Inferior parietal cortex (tissue), 1 donor: ENCODE measurements at regions not wholly inside any gene's neighbourhood (a gene's known extent, or its start where the extent isn't known, plus 50 kb on each side); places are given as distances from the start of the nearest gene placed in this dataset.

ENCODE experiments used
- DNase-seq: peaks from one replicate; pipeline ENCODE4 v3.0.0-alpha.2; 2016; ENCODE audit errors: extremely low spot score

DNA sequence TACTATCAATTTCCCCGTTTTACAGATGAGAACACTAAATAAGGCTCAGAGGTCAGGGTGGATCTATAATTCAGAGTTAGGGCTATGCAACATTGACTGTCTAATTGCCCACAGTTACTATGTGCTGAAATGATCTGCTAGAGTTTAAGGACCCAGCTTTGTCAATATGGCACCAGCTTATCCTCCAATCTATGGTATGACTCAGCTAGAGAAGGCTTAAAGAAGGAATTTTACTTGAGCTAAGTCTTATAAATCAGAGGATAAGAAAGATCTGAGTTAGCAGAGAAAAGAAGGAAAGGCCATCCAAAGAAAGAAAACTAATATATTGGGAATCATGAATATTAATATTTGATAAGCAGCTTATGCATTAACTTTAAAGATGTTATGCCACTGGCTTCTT is 78.1 kb downstream of the ASB9 start:
- no peak for DNase-seq

DNA sequence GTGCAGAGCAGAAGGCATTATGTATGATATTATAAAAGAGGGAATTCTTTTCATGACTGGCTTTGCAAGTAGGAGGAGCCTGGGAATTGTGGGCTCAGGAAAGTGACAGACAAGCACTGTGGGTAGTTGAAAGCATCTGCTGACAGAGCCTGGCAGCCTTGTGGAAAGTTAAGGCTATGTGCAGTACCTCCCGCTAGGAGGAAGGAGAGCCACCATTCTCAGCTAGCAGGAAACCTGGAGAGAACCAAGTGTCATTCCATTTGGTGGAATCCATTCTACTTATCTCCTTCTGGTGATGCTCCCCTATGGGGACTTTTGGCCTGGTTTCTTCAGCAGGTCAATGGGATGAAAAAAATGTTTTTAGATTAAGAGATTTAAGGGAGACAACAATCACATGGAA is 81.8 kb downstream of the ASB9 start:
- DNase-seq, result no peak

DNA sequence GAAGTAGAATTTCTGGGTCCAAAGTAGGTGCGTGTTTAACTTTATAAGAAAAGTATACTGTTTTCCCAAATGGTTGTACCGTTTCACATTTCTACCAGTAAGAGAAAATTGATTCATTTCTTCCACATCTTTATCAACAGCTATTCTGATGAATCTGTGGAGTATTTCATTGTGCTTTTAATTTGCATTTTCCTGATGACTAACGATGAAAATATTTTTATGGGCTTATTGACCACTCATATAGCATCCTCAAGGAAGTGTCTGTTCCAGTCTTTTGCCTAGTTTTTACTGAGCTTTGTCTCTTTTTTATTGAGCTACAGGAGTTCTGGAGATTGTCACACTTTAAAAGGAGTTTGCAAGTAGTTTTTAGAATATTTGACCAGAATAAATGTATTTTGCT is 92.6 kb downstream of the ASB9 start:
- DNase-seq, result no peak

DNA sequence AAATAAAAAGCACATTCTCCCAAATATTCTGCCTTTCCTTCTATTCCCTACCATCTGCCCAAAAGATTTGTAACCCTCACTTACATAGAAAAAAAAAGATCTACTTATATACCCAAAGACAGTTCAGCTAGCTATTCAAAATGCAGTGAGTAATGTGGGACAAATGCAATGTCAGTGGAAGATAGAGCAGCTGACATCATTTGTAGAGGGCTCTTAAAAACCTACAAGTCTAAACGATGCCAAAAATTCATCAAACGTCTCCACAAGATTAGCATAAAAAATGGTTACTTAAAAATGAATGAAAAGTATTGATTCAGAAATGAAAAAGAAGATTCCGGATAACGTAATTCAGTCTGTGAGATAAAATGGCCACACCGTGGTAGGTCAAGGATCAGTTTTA is 96.5 kb downstream of the ASB9 start:
- no peak for DNase-seq

DNA sequence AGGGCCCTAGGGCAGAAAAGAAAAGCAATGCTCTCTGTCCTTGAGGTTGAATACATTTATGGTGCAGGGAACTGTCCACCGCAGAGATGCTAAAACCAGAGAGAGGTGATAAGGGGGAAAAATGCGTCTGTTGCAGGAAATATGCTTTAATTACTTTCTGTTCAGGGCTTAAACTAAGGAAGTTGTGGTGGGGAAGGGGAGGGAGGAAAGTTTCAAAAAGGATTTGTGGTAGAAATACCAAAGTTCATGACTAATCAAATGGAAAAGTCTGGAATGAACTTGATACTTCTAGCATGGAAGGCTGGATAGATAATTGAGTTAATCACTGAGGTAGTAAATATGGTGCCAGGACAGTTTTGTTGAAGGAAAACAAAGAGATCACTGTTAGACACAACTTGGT is 99.0 kb downstream of the ASB9 start:
- no peak for DNase-seq

DNA sequence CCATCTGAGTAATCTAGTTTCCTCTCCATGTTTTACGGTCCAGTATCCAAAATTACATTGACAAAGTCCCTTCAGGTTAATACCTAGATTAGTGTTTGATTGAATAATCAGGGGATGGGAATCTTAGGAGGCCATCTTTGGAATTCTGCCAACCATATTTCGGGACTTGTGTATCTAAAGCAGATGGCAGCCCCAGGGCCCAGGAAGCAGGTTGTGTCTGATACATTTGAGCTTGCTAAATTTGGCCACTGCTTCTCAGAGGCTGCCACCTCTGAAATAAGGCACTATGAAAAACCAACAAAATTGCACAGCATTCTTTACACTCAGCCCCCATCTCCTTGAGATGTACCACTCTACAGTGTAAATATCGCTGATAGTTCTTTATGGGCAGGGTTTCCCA is 102.1 kb downstream of the ASB9 start:
- no peak for DNase-seq

DNA sequence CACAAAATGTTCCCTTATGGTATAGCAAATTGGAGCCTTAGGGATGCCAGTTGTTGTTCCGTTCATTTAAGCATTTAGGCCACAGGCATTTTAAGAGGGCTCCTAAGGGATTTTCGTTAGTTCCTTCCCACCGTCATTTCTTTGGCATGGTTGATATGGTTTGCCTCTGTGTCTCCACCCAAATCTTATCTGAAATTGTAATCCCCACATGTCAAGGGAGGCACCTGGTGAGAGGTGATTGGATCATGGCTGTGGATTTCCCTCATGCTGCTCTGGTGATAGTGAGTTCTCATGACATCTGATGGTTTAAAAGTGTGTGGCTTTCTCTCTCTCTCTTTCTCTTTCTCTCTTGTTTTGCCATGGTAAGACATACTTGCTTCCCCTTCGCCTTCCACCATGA is 104.1 kb downstream of the ASB9 start:
- no peak for DNase-seq

DNA sequence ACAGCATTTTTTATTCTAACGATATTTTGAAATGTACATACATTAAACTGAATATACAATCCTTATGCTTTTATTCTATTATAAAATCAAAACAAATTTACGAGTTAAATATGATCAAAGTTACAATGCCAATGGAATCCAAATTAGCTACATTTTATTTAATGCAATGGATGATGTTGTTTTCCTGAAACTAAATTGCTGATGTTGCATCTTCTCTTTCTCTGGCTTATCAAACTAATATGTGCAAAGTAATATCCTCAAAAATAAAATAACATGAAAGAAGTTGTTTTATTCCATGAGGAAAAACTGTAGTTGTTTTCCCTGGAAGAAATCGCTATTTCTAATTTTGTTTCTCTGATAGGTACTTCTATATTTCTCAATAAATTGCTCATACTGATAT is 106.8 kb downstream of the ASB9 start:
- no peak for DNase-seq

DNA sequence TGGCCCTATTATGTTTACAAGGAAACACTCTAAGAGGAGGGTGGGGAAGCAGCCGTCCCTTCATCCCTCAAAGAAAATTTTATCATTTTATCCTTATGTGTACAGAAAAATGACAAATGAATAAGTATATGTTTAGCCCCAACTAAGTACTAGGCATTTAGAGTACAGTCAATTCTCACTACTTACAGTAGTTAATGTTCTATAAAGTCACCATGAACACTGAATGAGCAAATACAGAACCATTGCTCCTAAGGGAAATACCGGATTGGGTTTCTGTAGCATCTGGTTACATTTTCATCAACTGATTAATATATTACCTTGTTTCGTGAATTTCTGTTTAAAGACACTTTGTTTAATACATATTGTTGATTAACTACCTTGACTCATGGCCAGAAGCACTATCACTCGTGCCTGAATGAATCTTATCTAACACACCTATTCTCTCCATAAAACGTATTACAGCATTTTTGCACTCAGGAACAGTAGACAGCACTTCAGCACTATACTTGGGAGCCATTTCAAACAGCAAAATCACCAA is 109.3 kb downstream of the ASB9 start:
- DNase-seq, result no peak

DNA sequence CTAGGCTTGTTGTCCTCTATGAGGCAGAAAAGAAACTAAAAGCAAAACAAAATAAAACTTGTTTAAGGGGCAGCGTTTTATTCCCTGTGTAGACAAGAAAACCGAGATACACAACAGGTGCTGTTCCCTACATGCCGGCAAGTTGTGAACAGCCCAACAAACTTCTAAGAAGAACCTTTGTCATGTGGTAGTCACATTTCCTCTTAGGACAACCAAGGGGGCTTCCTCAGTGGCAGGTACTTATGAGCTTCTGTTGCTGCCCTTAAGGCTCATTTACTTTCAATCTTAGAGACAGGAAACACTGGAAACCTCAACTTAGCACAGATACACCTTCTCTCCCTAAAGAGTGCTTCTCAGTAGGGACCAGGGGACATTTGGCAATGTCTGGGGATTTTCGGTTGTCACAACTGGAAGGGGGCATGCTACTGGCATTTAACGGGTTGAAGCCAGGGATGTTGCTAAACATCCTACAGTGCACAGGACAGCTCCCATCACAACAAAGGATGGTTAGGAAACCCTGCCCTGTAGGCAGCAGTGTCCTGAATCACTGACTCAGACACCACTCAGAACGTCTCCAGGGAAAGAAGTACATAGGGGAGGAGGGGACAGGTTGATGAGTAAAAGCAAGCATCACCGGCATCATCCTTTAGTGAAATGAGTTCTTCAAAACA is 111.0 kb downstream of the ASB9 start:
- no peak for DNase-seq

DNA sequence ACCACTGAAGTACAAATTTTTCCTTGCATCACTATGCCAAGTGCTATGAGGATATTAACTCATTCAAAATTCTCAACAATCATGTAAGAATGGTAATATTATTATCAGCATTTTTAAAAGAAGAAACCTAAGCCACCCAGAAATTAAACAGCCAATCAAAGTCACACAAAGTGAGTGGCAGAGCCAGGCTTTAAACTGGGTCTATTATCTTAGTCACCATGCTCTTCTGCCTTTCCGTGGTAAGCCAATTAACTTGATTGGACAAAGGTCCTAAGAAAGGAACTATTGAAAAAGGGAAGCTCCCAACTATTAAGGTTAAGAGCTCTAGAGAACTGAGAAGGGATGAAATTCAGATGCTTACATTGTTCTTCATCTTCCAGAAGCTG is 111.5 kb downstream of the ASB9 start:
- no peak for DNase-seq

DNA sequence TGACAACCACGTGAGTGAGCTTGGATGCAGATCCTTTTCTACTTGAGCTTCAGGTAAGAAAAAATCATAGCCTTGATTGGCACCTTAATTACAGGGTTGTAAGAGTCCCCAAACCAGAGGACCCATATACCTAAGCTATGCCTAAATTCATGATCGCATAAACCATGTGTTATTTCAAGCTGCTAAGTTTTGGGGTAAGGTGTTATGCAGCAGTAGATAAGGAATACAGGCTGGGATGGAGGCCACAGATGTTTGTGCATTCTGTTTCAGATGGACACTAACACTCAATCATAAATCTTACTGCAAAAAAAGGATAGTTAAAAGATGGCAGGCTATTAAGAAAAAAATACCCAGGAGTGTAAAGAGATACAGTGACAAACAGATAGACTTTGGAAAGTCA is 112.3 kb downstream of the ASB9 start:
- DNase-seq, result no peak

DNA sequence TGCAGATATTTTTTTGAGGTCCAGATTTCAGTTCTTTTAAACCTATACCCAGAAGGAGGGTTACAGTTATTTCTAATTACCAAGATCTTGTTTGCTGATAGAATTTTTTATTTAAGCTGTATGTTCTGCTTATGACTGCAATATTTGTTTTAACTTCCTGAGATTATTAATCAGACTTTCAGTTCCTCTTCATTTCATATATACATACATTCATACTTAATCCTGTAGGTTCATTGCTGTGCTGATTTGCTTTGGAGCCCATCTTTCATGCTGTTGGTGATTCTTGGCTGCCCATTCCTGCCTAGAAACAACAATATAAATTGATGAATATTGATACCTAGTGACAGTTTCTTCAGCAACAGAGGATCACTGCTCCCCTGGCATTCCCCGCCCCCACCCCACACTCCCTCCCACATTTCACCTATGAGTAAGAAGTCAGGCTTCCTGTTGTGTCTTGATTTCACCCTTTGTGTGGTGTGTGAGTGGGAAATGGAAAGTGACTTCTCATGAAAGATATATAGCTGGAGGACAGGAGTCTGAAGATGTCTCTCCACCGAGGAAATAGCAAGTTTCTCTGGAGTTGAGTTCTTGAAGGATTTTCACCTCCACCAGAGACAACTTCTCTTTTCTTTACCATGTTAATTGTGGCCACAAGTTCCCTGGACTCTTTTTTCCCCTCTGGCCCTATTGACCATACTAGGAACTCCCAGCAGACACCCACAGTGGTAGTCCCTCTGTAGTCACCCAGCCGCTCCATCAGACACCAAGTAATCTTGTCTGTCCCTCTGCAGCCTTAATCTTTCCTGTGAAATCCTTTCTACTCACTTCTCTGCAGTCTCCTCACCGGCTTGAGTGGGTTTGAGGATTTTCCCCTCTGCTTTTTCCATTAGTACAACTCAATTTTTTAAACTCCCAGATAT is 118.4 kb downstream of the ASB9 start:
- DNase-seq, result no peak

DNA sequence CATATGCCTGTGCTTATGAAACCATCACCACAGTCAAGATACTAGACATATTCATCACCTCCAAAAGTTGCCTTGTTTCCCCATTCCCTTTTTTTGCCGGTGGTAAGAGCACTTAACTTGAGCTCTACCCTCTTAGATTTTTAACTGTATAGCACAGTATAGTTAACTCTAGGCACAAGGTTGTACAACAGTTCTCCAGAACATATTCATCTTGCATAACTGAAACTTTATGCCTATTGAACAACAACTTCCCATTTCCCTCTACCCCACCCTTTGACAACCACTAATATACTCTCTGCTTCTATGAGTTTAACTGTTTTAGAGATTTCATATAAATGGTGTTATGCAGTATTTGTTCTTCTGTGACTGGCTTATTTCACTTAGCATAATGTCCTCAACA is 119.3 kb downstream of the ASB9 start:
- DNase-seq, result no peak

DNA sequence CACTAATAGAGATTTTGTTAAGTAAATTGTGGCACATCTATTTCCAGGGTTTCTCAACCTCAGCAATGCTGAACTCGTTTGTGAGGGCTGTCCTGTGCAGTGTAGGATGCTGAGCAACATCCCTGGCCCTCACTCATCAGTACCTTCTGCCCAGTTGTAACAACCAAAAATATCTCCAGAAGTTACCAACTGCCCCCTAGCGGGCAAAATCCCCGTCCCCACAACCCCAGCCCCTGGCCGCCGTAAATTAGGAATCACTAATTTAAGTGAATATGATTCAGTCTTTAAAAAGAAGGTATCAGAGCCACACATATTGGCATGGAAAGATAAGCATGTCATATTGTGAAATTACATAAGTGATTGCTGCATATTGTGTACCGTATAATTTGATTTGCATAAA is 123.4 kb downstream of the ASB9 start:
- no peak for DNase-seq

DNA sequence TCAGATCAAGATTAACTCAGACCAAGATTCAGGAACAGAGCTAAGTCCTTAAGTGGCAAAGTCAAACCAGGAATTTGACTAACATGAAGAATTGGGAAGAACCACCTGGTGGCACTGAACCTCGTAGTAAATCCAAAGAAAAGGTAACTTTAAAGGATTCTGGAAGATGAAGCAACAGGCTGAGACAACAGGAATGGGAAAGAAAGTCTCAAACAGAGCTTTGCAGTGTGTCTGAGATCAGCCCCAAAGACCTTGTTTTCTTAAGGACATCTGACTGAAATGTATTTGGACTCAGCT is 126.1 kb downstream of the ASB9 start:
- no peak for DNase-seq

DNA sequence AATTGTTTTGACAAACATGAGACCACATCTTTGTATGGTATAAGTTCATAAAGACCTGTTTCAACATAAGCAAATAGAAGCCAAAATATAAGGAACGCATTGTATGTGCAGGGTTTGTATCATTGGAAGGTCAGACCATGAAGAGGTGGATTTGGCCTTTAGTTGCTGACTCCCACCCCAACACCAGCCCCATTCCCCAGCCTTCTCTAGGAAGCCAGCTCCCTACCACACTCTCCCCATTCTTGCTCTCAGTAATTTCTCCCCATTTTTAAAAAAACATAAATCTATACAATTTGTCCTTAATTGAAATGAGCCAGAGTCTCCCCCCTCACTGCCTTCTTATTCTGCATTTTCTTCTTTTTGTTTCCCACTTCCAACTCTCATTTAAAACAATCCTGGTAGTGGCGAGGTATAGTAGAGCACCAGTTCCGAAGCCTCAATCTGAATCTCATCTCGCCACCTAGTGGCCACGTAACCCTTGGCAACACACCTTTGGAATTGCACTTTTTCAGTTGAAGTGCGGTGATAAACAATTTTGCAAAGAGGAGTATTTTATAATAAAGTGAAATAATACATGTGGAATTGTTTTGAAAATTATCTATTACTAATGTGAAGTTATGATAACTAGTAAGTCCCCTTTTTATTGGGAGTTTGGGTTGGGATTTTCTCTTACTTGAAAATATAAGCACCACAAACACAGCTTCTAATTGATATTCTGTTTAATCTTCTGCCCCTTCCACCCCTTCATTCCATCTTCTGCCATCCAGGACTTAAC is 126.6 kb downstream of the ASB9 start:
- DNase-seq, result peak; percentile 66

DNA sequence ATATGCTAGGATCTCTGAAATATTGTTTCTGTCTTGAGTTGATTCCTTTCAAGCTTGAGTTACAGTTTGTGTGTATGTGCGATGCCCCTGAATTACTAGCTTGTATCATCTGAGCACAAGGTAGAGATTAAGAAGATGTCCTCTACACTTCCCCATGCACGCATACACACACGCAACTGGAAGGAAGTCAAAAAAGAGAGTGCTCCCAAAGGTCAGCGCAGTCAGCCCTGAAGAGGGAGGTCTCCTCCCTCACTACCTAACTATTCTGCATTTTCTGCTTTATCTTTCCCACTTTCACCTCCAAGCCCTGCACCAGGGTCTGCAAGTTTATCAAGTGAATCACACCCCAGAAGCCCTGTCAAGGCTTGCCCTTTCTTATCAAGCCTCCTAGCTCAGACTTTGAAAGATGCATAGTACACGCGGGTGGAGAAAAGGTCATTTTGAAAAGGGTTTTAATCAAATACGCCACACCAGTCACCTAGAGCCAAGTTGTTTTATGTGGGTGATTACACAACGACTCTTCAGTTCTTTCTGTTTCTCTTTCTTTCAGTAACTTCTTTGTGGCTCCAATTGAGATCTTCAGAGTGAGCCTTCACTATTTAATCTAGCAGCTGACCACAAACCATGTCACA is 127.7 kb downstream of the ASB9 start:
- DNase-seq, result no peak

DNA sequence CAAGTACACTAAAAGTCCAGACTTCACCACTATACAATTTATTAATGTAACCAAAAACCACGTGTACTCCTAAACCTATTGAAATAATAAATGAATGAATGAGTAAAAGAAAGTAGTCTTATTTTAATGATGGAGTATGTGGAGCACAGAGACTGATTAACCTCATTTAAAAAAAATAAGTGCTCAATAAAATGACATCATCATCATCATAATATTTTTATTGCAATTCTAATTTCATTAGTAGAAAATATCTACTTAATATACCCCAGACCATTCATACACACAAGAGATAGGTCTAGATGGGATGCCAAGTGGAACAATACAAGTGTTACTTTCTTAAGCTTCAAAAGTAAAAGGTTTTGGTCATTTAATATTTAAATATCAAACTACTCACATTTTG is 133.1 kb downstream of the ASB9 start:
- no peak for DNase-seq

DNA sequence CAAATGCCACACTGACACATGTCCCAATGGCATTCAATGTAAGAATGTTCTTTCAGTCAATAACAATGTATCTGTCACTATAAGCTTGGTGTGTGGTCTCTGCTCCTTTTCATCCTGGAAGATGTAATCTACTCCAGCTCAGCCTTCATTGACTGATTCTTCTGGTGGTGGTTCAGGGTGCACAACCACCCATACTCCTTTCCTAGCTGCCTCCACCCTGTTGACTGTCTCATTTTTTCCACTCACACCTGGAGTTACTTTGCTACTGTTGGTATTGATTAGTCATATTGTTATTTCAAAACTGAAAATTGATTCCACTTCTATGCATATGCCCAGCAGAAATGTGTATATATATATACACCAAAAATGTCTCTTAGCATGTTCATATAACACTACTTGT is 140.5 kb downstream of the ASB9 start:
- DNase-seq, result no peak

DNA sequence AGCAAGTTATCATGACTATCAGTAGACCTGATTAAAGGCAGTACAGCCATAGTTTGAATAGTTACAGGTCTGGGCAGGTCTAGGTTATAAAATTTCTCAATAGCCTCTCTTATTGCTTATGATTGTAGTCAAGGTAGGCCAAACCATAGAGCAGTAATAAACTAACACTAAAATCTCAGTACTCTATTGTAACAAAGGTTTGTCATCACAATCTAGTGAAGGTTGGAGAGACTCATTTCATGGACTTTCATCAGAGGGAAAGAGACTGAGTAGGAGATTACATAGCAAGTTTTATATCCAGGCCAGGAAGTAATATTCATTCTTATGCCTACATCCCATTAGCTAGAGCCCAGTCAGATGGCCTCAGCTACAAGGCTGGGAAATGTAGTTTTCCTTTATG is 141.0 kb downstream of the ASB9 start:
- DNase-seq, result no peak

DNA sequence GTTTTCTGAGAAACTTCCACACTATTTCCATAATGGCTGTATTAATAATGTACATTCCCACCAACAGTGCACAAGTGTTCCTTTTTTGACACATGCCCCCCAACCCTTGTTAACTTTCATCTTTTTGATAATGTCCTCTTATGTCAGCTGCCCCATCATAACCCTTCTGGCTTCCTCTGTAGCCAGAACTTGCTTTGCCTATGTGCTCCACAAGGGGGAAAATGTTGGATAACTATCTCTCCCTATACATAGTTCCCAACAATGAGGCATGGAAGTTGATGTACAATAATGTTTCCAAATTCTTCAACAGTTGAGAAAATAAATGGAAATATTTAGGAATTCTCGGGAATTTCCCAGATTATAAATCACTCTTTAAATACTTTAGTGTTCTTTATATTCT is 142.9 kb downstream of the ASB9 start:
- DNase-seq, result no peak
